HG02571 (cell line): ENCODE measurements at regions not wholly inside any gene's neighbourhood (a gene's known extent, or its start where the extent isn't known, plus 50 kb on each side); places are given as distances from the start of the nearest gene placed in this dataset.

Source experiments
- ATAC-seq: cut with Tn5 transposase; IDR thresholded peaks from one replicate; pipeline ENCODE4 v1.9.1; 2021; ENCODE audit warnings: mild to moderate bottlenecking, moderate library complexity; ENCODE audit not compliant: unreplicated experiment

- no peak for ATAC-seq
Measured at GRCh38 chr3:189449084-189449483, 182.1 kb upstream of the TP63 start.

DNA sequence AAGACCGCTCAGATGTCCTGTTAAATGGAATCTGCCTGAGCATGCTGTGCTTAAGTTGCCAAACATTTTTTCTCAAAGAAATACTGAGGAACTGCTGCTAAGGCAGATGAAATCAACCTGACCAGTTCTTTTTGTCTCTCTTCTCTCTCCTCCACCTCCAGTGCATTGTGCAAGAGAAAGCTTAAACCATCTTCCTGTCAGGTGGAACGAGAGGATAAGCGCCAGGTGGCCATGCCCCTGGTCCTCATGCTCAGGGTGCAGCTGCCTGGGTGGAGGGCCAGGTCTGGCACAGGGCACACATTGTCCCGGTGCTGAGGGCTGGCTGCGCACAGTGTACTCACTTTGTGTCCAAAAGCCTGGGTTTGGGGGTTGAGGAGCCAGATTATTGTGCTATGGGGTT, 176.2 kb upstream of the TP63 start:
- ATAC-seq: no peak

GRCh38 chr3:189455641-189456417, 175.4 kb upstream of the TP63 start:
- no peak for ATAC-seq

- no peak for ATAC-seq
Measured at GRCh38 chr3:189457201-189457607, 174.0 kb upstream of the TP63 start.

- no peak for ATAC-seq
Measured at GRCh38 chr3:189457631-189458412, 173.4 kb upstream of the TP63 start.

GRCh38 chr3:189458528-189458927, 172.7 kb upstream of the TP63 start:
- no peak for ATAC-seq

- ATAC-seq: no peak
Measured at GRCh38 chr3:189459231-189459630, 172.0 kb upstream of the TP63 start.

GRCh38 chr3:189460511-189460910, 170.7 kb upstream of the TP63 start:
- ATAC-seq: no peak

GRCh38 chr3:189464799-189465198, 166.4 kb upstream of the TP63 start:
- no peak for ATAC-seq

- ATAC-seq: no peak
Measured at GRCh38 chr3:189466004-189466403, 165.2 kb upstream of the TP63 start.

GRCh38 chr3:189467451-189467850, 163.7 kb upstream of the TP63 start:
- no peak for ATAC-seq

DNA sequence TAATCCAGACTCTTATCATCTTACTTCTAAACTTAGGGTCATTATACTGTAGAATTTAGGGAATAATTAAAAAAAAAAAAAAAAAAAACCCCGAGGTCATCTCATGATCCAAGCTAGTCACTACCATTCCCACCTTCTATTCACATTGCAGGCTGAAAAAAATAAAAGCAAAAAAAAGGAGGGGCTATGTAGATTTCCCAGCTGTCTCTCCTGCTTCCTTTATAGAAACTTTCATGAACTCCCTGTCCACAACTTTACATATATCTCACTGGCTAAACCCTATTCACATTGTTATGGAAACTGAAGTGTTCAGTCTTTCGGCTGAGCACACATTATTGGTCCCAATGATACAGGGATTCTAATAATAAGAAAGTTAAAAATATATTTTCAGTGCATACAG, 156.2 kb upstream of the TP63 start:
- no peak for ATAC-seq

- ATAC-seq: no peak
Measured at GRCh38 chr3:189477614-189478013, 153.6 kb upstream of the TP63 start.

GRCh38 chr3:189486556-189486955, 144.6 kb upstream of the TP63 start:
- ATAC-seq: no peak

- ATAC-seq: no peak
Measured at GRCh38 chr3:189488241-189488767, 142.9 kb upstream of the TP63 start.

- ATAC-seq: no peak
Measured at GRCh38 chr3:189490337-189490736, 140.9 kb upstream of the TP63 start.

- ATAC-seq: no peak
Measured at GRCh38 chr3:189490749-189491148, 140.4 kb upstream of the TP63 start.

GRCh38 chr3:189491831-189492230, 139.4 kb upstream of the TP63 start:
- ATAC-seq: no peak

DNA sequence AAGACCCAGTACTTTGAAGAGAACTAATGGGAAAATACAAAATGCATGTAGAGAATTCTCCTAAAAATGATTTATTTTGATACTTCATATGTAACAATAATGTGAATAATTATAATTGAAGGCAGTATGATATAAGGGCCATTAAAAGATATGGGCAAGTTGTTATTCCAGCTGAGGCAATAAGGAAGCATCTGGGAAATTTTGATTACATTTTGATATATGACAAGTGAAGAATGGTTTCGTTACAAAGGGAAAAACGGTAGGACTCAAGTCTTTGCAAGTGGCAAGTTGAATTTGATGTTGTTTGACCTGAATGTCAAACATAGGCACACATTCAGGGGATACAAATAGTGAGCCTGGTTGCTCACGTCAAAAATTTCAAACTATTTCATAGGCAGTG, 137.9 kb upstream of the TP63 start:
- ATAC-seq: no peak

DNA sequence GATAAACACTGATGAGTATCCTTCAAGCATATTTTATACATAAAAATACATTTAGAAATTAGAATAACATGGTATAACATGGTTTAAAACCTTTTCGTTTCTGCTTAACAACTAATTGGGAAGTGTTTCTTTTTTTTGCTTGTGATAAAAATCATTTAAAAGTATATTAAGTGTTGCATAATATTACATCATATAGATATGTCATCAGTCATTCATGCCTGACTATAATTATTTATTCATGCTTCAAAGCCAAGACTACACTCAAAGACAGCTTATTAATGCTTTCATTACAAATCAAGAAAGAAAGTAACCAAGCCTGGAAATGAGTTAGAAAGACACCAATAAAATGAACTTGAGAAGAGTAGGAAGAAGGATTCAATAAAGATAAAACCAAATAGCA, 136.6 kb upstream of the TP63 start:
- no peak for ATAC-seq

DNA sequence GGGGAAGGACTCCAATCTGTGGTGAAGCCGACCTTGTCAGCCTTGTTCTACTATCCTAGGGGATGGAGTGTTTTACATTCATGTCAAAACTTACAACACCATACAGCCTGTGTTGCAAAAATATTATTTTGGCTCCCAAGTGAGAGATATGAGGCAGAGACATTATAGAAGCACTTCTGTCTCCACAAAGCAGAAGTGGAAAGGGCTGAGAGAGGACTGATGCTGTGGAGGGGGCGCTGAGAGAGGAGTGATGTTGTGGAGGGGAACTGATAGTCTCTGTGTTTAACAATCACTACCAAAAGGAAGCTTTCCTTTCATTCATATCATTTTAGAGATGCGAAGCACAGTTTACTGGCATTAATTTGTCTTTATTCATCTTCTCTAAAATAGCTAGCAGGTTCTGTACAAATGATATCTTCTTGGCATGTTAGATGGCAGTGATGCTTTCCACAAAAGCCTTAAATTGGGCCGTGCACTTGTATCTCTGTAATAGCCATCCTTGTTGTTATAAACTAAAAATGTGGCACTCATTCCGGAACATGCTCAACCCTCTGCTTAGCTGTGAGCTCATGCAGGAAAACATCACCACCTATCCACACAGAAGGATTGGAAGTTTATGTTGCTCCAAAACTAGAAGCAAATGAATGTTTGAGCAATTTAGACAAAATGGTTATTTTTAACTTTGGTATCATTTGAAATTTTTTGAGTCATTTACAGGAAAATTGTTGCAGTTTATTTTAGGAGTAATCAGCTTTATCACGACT, 134.6 kb upstream of the TP63 start:
- ATAC-seq: no peak
